ENCODE measurements at regions not wholly inside any gene's neighbourhood (a gene's known extent, or its start where the extent isn't known, plus 50 kb on each side); places are given as distances from the start of the nearest gene placed in this dataset.

- Histone ChIP-seq H3K27me3 (replicated peaks in 1 of 4; ENCODE audit: control extremely low read depth in 1 of 4, control insufficient read depth in 3 of 4, insufficient read depth in 4 of 4, low read length in 3 of 4) (no peaks in the 10 kb centered on the region), H2AFZ (ENCODE audit: insufficient read depth, low read depth, low read length, poor library complexity, severe bottlenecking) (no peak overlapping the region), H4K20me1 (ENCODE audit: control insufficient read depth, insufficient read depth, low read length, poor library complexity, severe bottlenecking) (no peaks in the 10 kb centered on the region), H3K4me3 (ENCODE audit: control extremely low read depth in 1 of 5, extremely low read depth in 1 of 5, insufficient read depth in 1 of 5, low read depth in 2 of 5, low read length in 4 of 5) (no peak overlapping the region), H3K4me1 (ENCODE audit: control insufficient read depth in 2 of 2, insufficient read depth in 2 of 2, low read length in 2 of 2) (no peaks in the 10 kb centered on the region), H3K9me3 (ENCODE audit: control extremely low read depth in 1 of 3, control insufficient read depth in 2 of 3, insufficient read depth in 1 of 3, low read length in 2 of 3) (no peaks in the 10 kb centered on the region), H3K79me2 (ENCODE audit: control insufficient read depth, insufficient read depth, low read length) (no peaks in the 10 kb centered on the region), H3K27ac (ENCODE audit: low read length in 2 of 2) (no peak overlapping the region), H3K36me3 (replicated peaks in 1 of 2; ENCODE audit: control extremely low read depth in 1 of 2, control insufficient read depth in 1 of 2, extremely low read depth in 1 of 2, insufficient read depth in 2 of 2, low read length in 1 of 2) (no peaks in the 10 kb centered on the region), H3K4me2 (replicated peaks; ENCODE audit: low read depth, low read length, poor library complexity, severe bottlenecking) (no peak overlapping the region), H3K9ac (ENCODE audit: low read length) (no peak overlapping the region)
- no peaks in the 10 kb centered on the region for H3K4me1 Mint-ChIP-seq
- DNase-seq (no peak), ATAC-seq (ENCODE audit: low read depth) (no peak)
- intact Hi-C loops (cut with micrococcal nuclease): no loop called here
- no peak overlapping the region for H3K4me3 Mint-ChIP-seq
- TF ChIP-seq CTCF (IDR thresholded peaks at IDR 0.05): no peak
- TF ChIP-seq EZH2 (IDR thresholded peaks at IDR 0.05; ENCODE audit: borderline replicate concordance, insufficient read depth, low read depth, low read length, poor library complexity, severe bottlenecking): no peak
- ChIA-PET POLR2A (no interaction called here), CTCF (no interaction called here)
- H3K9me3 Mint-ChIP-seq (ENCODE audit: insufficient read depth): no peaks in the 10 kb centered on the region
- WGBS (ENCODE audit: insufficient coverage): no CpG with 5 or more reads among the region's 1 CpG
- peaks cover 5% of the 10 kb centered on the region for H3K27me3 Mint-ChIP-seq
- H3K27ac Mint-ChIP-seq: no peak overlapping the region
Measured at GRCh38 chr5:107806705-107807104, 136.0 kb upstream of the EFNA5 start.

DNA sequence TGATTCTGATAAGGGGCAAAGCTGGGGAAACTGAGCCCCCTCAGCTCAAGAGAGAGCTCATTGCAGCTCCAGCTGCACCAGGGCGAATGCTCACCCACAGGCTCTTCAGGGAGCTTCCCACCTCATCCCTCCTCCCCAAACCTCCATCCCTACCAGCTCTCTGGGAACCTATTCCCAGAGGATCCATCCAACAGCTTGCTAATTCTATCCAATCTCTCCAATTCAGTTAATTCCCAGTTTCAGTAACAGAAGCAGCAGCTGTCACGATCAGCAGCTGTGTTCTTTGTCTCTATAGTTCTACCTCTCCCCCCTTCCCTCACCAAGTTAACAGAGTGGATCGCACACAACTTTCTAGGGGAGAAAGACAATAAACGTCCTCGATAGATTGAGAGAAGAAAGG is 135.5 kb upstream of the EFNA5 start:
- DNase-seq (no peak), ATAC-seq (ENCODE audit: low read depth) (no peak)
- no peaks in the 10 kb centered on the region for H3K9me3 Mint-ChIP-seq (ENCODE audit: insufficient read depth)
- TF ChIP-seq CTCF (IDR thresholded peaks at IDR 0.05): no peak
- no peak for TF ChIP-seq EZH2 (IDR thresholded peaks at IDR 0.05; ENCODE audit: borderline replicate concordance, insufficient read depth, low read depth, low read length, poor library complexity, severe bottlenecking)
- Histone ChIP-seq H3K4me1 (ENCODE audit: control insufficient read depth in 2 of 2, insufficient read depth in 2 of 2, low read length in 2 of 2) (no peaks in the 10 kb centered on the region), H3K4me2 (replicated peaks; ENCODE audit: low read depth, low read length, poor library complexity, severe bottlenecking) (no peak overlapping the region), H3K27ac (ENCODE audit: low read length in 2 of 2) (no peak overlapping the region), H3K9me3 (ENCODE audit: control extremely low read depth in 1 of 3, control insufficient read depth in 2 of 3, insufficient read depth in 1 of 3, low read length in 2 of 3) (no peaks in the 10 kb centered on the region), H3K79me2 (ENCODE audit: control insufficient read depth, insufficient read depth, low read length) (no peaks in the 10 kb centered on the region), H4K20me1 (ENCODE audit: control insufficient read depth, insufficient read depth, low read length, poor library complexity, severe bottlenecking) (no peaks in the 10 kb centered on the region), H3K9ac (ENCODE audit: low read length) (no peak overlapping the region), H3K27me3 (replicated peaks in 1 of 4; ENCODE audit: control extremely low read depth in 1 of 4, control insufficient read depth in 3 of 4, insufficient read depth in 4 of 4, low read length in 3 of 4) (no peaks in the 10 kb centered on the region), H2AFZ (ENCODE audit: insufficient read depth, low read depth, low read length, poor library complexity, severe bottlenecking) (no peak overlapping the region), H3K36me3 (replicated peaks in 1 of 2; ENCODE audit: control extremely low read depth in 1 of 2, control insufficient read depth in 1 of 2, extremely low read depth in 1 of 2, insufficient read depth in 2 of 2, low read length in 1 of 2) (no peaks in the 10 kb centered on the region), H3K4me3 (ENCODE audit: control extremely low read depth in 1 of 5, extremely low read depth in 1 of 5, insufficient read depth in 1 of 5, low read depth in 2 of 5, low read length in 4 of 5) (no peak overlapping the region)
- intact Hi-C loops (cut with micrococcal nuclease): no loop called here
- no peak overlapping the region for H3K27ac Mint-ChIP-seq
- peaks cover 5% of the 10 kb centered on the region for H3K27me3 Mint-ChIP-seq
- no peak overlapping the region for H3K4me3 Mint-ChIP-seq
- POLR2A ChIA-PET: no interaction called here
- CTCF ChIA-PET: no interaction called here
- WGBS (ENCODE audit: insufficient coverage): 96% methylated on average over 2 of the region's 5 CpGs
- H3K4me1 Mint-ChIP-seq: no peaks in the 10 kb centered on the region
